PC-3 (cell line): ENCODE measurements at regions not wholly inside any gene's neighbourhood (a gene's known extent, or its start where the extent isn't known, plus 50 kb on each side); places are given as distances from the start of the nearest gene placed in this dataset.

Experiments used
- EZH2 ChIP-seq: fragments of 300-600 bp; sonication (generic); IDR thresholded peaks from one replicate; pipeline ENCODE4 v1.6.1; 2017; ENCODE audit warnings: antibody characterized with exemption, mild to moderate bottlenecking, low read length; ENCODE audit not compliant: unreplicated experiment
- EZH2phosphoT487 ChIP-seq: fragments of 300-600 bp; sonication (generic); IDR thresholded peaks from 2 replicates; pipeline ENCODE4 v1.6.1; 2018; ENCODE audit warnings: mild to moderate bottlenecking, antibody characterized with exemption, low read length, borderline replicate concordance
- TF ChIP-seq, protein P1 (sequence below): fragments of 300-600 bp; sonication (generic); conservative IDR thresholded peaks from 2 replicates; pipeline ENCODE4 v1.5.1; 2017; ENCODE audit warnings: antibody characterized with exemption, low read depth, mild to moderate bottlenecking, low read length

DNA sequence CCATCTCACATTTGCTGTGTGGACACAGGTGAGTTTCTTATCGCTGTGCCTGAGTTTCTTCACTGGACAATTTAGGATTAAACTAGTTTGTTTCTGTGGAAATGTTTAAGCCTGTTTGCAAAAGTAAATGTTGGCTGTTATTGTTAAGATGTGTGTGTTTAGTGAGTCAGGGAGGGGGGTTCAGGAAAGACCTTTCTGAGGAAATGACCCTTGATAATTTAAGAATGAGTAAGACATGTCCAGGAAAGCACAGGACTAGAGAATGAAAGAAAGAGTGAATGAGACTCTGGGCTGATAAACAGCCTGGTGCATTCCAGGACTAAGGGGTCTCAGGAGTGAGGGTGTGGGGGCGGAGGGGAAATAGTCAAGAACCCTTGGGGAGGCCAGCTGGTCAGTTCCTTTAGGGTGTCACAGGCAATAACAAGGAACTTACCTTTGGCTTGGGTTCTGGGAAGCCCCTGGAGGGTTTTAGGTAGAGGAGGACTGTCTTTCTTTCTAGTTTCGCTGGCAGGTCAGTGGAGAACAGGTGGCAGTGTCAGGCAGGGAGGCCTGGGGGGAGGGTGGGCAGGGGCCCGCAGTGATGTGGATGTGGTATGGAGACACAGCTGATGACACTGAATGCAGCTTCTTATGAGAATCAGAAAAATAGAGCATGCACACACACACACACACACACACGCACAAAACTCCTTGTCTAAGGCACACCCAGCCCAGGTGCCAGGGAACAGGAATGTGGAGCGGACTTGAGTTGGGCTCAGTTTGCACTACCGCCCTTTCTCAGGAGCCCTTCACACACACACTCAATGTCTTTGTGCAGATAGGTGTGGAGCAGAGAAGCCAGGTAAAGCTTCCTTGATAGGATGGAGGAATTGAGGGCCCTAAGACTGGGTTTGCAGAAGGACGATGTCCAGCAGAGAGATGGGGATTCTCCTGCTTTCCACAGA, 1005.5 kb downstream of the VRK1 start:
- TF ChIP-seq, protein P1, sequence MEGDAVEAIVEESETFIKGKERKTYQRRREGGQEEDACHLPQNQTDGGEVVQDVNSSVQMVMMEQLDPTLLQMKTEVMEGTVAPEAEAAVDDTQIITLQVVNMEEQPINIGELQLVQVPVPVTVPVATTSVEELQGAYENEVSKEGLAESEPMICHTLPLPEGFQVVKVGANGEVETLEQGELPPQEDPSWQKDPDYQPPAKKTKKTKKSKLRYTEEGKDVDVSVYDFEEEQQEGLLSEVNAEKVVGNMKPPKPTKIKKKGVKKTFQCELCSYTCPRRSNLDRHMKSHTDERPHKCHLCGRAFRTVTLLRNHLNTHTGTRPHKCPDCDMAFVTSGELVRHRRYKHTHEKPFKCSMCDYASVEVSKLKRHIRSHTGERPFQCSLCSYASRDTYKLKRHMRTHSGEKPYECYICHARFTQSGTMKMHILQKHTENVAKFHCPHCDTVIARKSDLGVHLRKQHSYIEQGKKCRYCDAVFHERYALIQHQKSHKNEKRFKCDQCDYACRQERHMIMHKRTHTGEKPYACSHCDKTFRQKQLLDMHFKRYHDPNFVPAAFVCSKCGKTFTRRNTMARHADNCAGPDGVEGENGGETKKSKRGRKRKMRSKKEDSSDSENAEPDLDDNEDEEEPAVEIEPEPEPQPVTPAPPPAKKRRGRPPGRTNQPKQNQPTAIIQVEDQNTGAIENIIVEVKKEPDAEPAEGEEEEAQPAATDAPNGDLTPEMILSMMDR = no peak
- no peak for TF ChIP-seq EZH2
- TF ChIP-seq EZH2phosphoT487 = no peak
